NT2/D1 (cell line): ENCODE measurements at regions not wholly inside any gene's neighbourhood (a gene's known extent, or its start where the extent isn't known, plus 50 kb on each side); places are given as distances from the start of the nearest gene placed in this dataset.

ENCODE experiments used
- DNase-seq: peaks from one replicate; pipeline ENCODE4 v3.0.0-alpha.2; 2011; ENCODE audit warnings: low read depth, low spot score
- H3K27me3 ChIP-seq: 2 replicates; pipeline ENCODE4 v1.6.0; 2011; ENCODE audit warnings: mild to moderate bottlenecking; ENCODE audit not compliant: insufficient read length, insufficient read depth
- H3K36me3 ChIP-seq: 2 replicates; pipeline ENCODE4 v1.6.1; 2011; ENCODE audit warnings: mild to moderate bottlenecking, low read length, mixed read lengths; ENCODE audit not compliant: insufficient read depth, insufficient read length
- H3K4me1 ChIP-seq: 2 replicates; pipeline ENCODE4 v1.5.1; 2011; ENCODE audit not compliant: insufficient read depth, insufficient read length
- H3K4me3 ChIP-seq: 2 replicates; pipeline ENCODE4 v1.5.1; 2011; ENCODE audit warnings: low read depth; ENCODE audit not compliant: insufficient read length
- H3K9ac ChIP-seq: 2 replicates; pipeline ENCODE4 v1.6.0; 2011; ENCODE audit warnings: low read depth; ENCODE audit not compliant: insufficient read length
- H3K9me3 ChIP-seq: 2 replicates; pipeline ENCODE4 v1.5.1; 2011; ENCODE audit warnings: mild to moderate bottlenecking, low read length; ENCODE audit not compliant: insufficient read depth
- SUZ12 ChIP-seq: IDR thresholded peaks from 2 replicates; pipeline ENCODE4 v1.6.1; 2011; ENCODE audit not compliant: insufficient read length, insufficient read depth; ENCODE audit errors: extremely low read depth
- YY1 ChIP-seq: IDR thresholded peaks from 2 replicates; pipeline ENCODE4 v1.6.1; 2011; ENCODE audit not compliant: insufficient read length, insufficient read depth
- ZNF274 ChIP-seq: IDR thresholded peaks from 2 replicates; pipeline ENCODE4 v1.6.1; 2011; ENCODE audit warnings: mild to moderate bottlenecking, low read depth, low read length

DNA sequence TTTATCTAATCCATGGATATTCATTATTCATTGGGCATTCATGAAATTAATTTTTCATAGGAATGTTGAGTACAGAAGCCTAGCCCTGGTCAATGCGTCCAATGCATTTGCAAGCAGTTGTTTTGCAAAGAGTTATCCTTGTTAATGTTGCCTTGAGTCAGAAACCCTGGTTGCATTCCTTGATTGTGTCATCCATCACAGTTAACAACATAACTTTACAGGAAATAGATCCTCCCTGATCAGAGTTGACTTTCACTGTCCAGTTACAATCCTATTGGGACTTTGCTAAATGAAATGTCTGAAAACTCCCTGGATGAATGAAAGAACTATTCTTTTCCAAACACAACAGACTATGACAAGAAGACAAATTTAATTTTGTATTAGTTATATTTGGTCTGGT, 924.3 kb upstream of the SLIT2 start:
- no peak overlapping the region for H3K4me3 ChIP-seq
- no peaks in the 10 kb centered on the region for H3K9me3 ChIP-seq
- H3K4me1 ChIP-seq, result no peaks in the 10 kb centered on the region
- no peak for TF ChIP-seq SUZ12
- TF ChIP-seq YY1, result no peak
- TF ChIP-seq ZNF274, result no peak
- no peaks in the 10 kb centered on the region for H3K36me3 ChIP-seq
- DNase-seq, result no peak
- no peak overlapping the region for H3K9ac ChIP-seq
- no peaks in the 10 kb centered on the region for H3K27me3 ChIP-seq

DNA sequence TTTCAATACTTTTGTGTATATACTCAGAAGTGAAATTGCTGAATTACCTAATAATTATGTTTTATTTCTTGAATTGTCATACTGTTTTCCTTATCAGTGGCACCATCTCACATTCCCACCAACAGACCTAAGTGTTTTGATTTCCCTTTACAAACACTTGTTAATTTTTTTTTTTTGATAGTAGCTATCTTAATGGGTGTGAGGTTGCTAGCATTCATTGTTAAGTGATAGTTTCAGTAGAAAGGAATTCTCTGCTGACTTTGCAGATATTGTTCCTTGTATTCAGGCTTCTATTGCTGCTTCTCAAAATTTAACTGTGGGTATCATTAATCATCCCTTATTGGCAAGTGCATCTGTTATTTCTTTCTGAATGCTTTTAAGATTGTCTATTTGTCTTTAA, 927.5 kb upstream of the SLIT2 start:
- Histone ChIP-seq H3K9ac (no peak overlapping the region), H3K36me3 (no peaks in the 10 kb centered on the region)
- TF ChIP-seq ZNF274, result no peak
- no peak for TF ChIP-seq SUZ12
- no peak for TF ChIP-seq YY1

GRCh38 chr4:19319607-19320006, 932.1 kb upstream of the SLIT2 start:
- H3K4me1 ChIP-seq, result no peaks in the 10 kb centered on the region
- H3K9ac ChIP-seq, result no peak overlapping the region
- no peaks in the 10 kb centered on the region for H3K27me3 ChIP-seq
- TF ChIP-seq YY1 (no peak), ZNF274 (no peak), SUZ12 (no peak)
- peak; percentile 2 for DNase-seq
- H3K36me3 ChIP-seq, result no peaks in the 10 kb centered on the region
- no peak overlapping the region for H3K4me3 ChIP-seq
- no peaks in the 10 kb centered on the region for H3K9me3 ChIP-seq

More for the DNA sequence above, 927.5 kb upstream of the SLIT2 start:
- Histone ChIP-seq H3K9me3 (no peaks in the 10 kb centered on the region), H3K4me1 (no peaks in the 10 kb centered on the region), H3K27me3 (no peaks in the 10 kb centered on the region), H3K4me3 (no peak overlapping the region)
- no peak for DNase-seq

DNA sequence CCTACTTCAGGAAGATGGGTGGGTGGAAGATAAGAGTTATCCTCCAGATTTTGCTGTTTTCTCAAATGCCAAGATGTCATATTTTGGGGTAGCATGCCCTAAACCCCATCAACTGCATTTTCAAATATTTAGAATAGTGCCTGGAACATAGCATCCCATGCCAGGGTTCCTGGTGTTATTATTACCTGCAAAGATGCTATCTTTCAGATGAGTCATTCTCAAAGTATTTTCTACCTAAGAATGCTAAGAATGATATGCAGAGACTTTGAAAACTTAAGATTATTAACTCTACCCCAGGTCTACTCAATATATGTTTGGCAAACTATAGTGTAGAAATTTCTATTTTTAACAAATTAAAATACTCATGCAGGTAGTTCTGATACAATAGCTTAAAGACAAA, 934.3 kb upstream of the SLIT2 start:
- Histone ChIP-seq H3K4me1 (no peaks in the 10 kb centered on the region), H3K9ac (no peak overlapping the region), H3K9me3 (no peaks in the 10 kb centered on the region), H3K36me3 (no peaks in the 10 kb centered on the region), H3K4me3 (no peak overlapping the region), H3K27me3 (no peaks in the 10 kb centered on the region)
- no peak for DNase-seq
- TF ChIP-seq SUZ12 (no peak), ZNF274 (no peak), YY1 (no peak)

GRCh38 chr4:19314116-19314515, 937.6 kb upstream of the SLIT2 start:
- no peaks in the 10 kb centered on the region for H3K36me3 ChIP-seq
- no peak overlapping the region for H3K9ac ChIP-seq
- H3K4me1 ChIP-seq, result no peaks in the 10 kb centered on the region
- no peak overlapping the region for H3K4me3 ChIP-seq
- no peak for DNase-seq
- H3K27me3 ChIP-seq, result no peaks in the 10 kb centered on the region
- no peak for TF ChIP-seq SUZ12
- TF ChIP-seq YY1, result no peak
- no peak for TF ChIP-seq ZNF274
- H3K9me3 ChIP-seq, result no peaks in the 10 kb centered on the region

- Histone ChIP-seq H3K27me3 (no peaks in the 10 kb centered on the region), H3K9ac (no peak overlapping the region), H3K36me3 (no peaks in the 10 kb centered on the region), H3K9me3 (no peaks in the 10 kb centered on the region), H3K4me3 (no peak overlapping the region), H3K4me1 (no peaks in the 10 kb centered on the region)
- no peak for TF ChIP-seq SUZ12
- no peak for DNase-seq
Observed at GRCh38 chr4:19309378-19309777, 942.3 kb upstream of the SLIT2 start.

DNA sequence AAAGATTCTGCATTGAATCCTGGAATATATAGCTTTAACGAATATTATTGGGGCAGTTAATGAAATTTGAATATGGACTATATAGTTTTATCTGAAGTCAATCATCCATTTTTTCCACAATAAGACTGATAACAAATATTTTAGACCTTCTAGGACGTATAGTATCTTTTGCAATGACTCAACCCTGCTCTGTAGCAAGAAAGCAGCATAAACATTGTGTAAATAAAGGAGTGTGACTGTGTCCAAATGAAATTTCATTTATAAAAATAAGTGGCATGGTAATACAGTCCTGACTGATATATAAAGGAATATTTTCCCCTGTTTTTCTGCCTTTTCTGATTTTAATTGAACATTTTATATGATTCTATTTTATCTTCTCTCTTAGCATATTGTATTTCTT, 947.7 kb upstream of the SLIT2 start:
- Histone ChIP-seq H3K9ac (no peak overlapping the region), H3K4me1 (no peaks in the 10 kb centered on the region), H3K4me3 (no peak overlapping the region), H3K27me3 (no peaks in the 10 kb centered on the region), H3K9me3 (no peaks in the 10 kb centered on the region), H3K36me3 (no peaks in the 10 kb centered on the region)
- no peak for DNase-seq
- no peak for TF ChIP-seq YY1
- no peak for TF ChIP-seq ZNF274
- TF ChIP-seq SUZ12, result no peak

GRCh38 chr4:19301527-19301926, 950.2 kb upstream of the SLIT2 start:
- Histone ChIP-seq H3K9me3 (no peaks in the 10 kb centered on the region), H3K36me3 (no peaks in the 10 kb centered on the region), H3K4me3 (no peak overlapping the region), H3K4me1 (no peaks in the 10 kb centered on the region), H3K9ac (no peak overlapping the region), H3K27me3 (no peaks in the 10 kb centered on the region)
- TF ChIP-seq ZNF274, result no peak
- TF ChIP-seq YY1, result no peak
- no peak for TF ChIP-seq SUZ12
- no peak for DNase-seq
